Smooth muscle cell (in vitro differentiated cells): ENCODE measurements at regions not wholly inside any gene's neighbourhood (a gene's known extent, or its start where the extent isn't known, plus 50 kb on each side); places are given as distances from the start of the nearest gene placed in this dataset.

Experiments
- DNase-seq: peaks from one replicate; lab custom pipeline; 2025; ENCODE audit not compliant: unreplicated experiment; lab: John Stamatoyannopoulos, UW
- H2AFZ ChIP-seq: fragments of 200-600 bp; sonication (generic); 2 replicates; pipeline ENCODE4 v1.6.0; 2016; ENCODE audit warnings: antibody characterized with exemption, low read depth, mild to moderate bottlenecking
- H3F3A ChIP-seq: fragments of 200-600 bp; sonication (generic); 2 replicates; pipeline ENCODE4 v1.6.0; 2017; ENCODE audit warnings: antibody characterized with exemption, low read depth
- H3K27ac ChIP-seq: fragments of 200-600 bp; sonication (generic); 2 replicates; pipeline ENCODE4 v1.5.1; 2016; ENCODE audit warnings: low read depth, mild to moderate bottlenecking
- H3K27me3 ChIP-seq: fragments of 200-600 bp; sonication (generic); 2 replicates; pipeline ENCODE4 v1.6.1; 2016; ENCODE audit warnings: low read depth, mild to moderate bottlenecking
- H3K36me3 ChIP-seq: fragments of 200-600 bp; sonication (generic); 2 replicates; pipeline ENCODE4 v1.5.1; 2016; ENCODE audit warnings: low read depth
- H3K4me1 ChIP-seq: fragments of 200-600 bp; sonication (generic); 2 replicates; pipeline ENCODE4 v1.5.1; 2016; ENCODE audit warnings: low read depth
- H3K4me2 ChIP-seq: fragments of 200-600 bp; sonication (generic); 2 replicates; pipeline ENCODE4 v1.6.0; 2016; ENCODE audit warnings: mild to moderate bottlenecking
- H3K4me3 ChIP-seq: fragments of 200-600 bp; sonication (generic); 2 replicates; pipeline ENCODE4 v1.5.1; 2016; ENCODE audit warnings: mild to moderate bottlenecking
- H3K79me2 ChIP-seq: fragments of 200-600 bp; sonication (generic); 2 replicates; pipeline ENCODE4 v1.6.0; 2016; ENCODE audit warnings: low read depth, mild to moderate bottlenecking
- H3K9ac ChIP-seq: fragments of 200-600 bp; sonication (generic); 2 replicates; pipeline ENCODE4 v1.6.0; 2016; ENCODE audit warnings: low read depth
- H3K9me3 ChIP-seq: fragments of 200-600 bp; sonication (generic); replicated peaks from 2 replicates; pipeline ENCODE4 v1.5.1; 2016; ENCODE audit warnings: low read depth
- H4K20me1 ChIP-seq: fragments of 200-600 bp; sonication (generic); 2 replicates; pipeline ENCODE4 v1.6.0; 2016; ENCODE audit warnings: low read depth
- CTCF ChIP-seq: fragments of 200-600 bp; sonication (generic); IDR thresholded peaks from 2 replicates; pipeline ENCODE4 v1.5.1; 2017; ENCODE audit warnings: borderline replicate concordance, mild to moderate bottlenecking, antibody characterized with exemption; ENCODE audit not compliant: insufficient read depth, poor library complexity, severe bottlenecking
- WGBS: methylation state at CpG from one replicate; pipeline ENCODE4 v1.1.7; 2016; ENCODE audit warnings: low lambda C conversion rate; 5-methylcytosine and 5-hydroxymethylcytosine counted together

- Histone ChIP-seq H3K4me3 (no peak overlapping the region), H2AFZ (no peak overlapping the region), H3K79me2 (no peaks in the 10 kb centered on the region), H3F3A (no peaks in the 10 kb centered on the region), H3K27me3 (no peaks in the 10 kb centered on the region), H3K36me3 (no peaks in the 10 kb centered on the region), H4K20me1 (no peaks in the 10 kb centered on the region), H3K4me1 (peaks cover 21% of the 10 kb centered on the region), H3K27ac (no peak overlapping the region), H3K4me2 (no peak overlapping the region), H3K9ac (no peak overlapping the region), H3K9me3 (no peaks in the 10 kb centered on the region)
- no peak for DNase-seq
- 93% methylated on average over 9 of the region's 9 CpGs for WGBS
- TF ChIP-seq CTCF = no peak
Measured at GRCh38 chr6:167437888-167438484, 113.1 kb downstream of the TTLL2 start.

GRCh38 chr6:167441715-167442206 is 116.9 kb downstream of the TTLL2 start:
- no peak for DNase-seq
- Histone ChIP-seq H3K4me3 (no peak overlapping the region), H3K9me3 (no peaks in the 10 kb centered on the region), H3K36me3 (no peaks in the 10 kb centered on the region), H3K4me2 (peak overlapping the region; percentile 73), H2AFZ (peak overlapping the region; percentile 40), H3K27ac (no peak overlapping the region), H3K27me3 (no peaks in the 10 kb centered on the region), H3F3A (no peaks in the 10 kb centered on the region), H3K9ac (no peak overlapping the region), H3K79me2 (no peaks in the 10 kb centered on the region), H3K4me1 (peaks cover 31% of the 10 kb centered on the region), H4K20me1 (no peaks in the 10 kb centered on the region)
- no peak for TF ChIP-seq CTCF
- 17% methylated on average over 9 of the region's 9 CpGs for WGBS

- 26% methylated on average over 7 of the region's 7 CpGs for WGBS
- H4K20me1 ChIP-seq = no peaks in the 10 kb centered on the region
- no peaks in the 10 kb centered on the region for H3F3A ChIP-seq
- peak overlapping the region; percentile 40 for H2AFZ ChIP-seq
- H3K4me2 ChIP-seq = peak overlapping the region; percentile 73
- no peaks in the 10 kb centered on the region for H3K79me2 ChIP-seq
- no peak overlapping the region for H3K9ac ChIP-seq
- no peaks in the 10 kb centered on the region for H3K27me3 ChIP-seq
- DNase-seq = no peak
- TF ChIP-seq CTCF = no peak
- H3K4me1 ChIP-seq = peaks cover 31% of the 10 kb centered on the region
- H3K4me3 ChIP-seq = no peak overlapping the region
- H3K27ac ChIP-seq = no peak overlapping the region
- no peaks in the 10 kb centered on the region for H3K36me3 ChIP-seq
- no peaks in the 10 kb centered on the region for H3K9me3 ChIP-seq
Measured at GRCh38 chr6:167442245-167442644, 117.4 kb downstream of the TTLL2 start.
